Vagina (tissue), 2 donors: ENCODE measurements at regions not wholly inside any gene's neighbourhood (a gene's known extent, or its start where the extent isn't known, plus 50 kb on each side); places are given as distances from the start of the nearest gene placed in this dataset.

Experiments
- CTCF ChIP-seq, 3 experiments: fragments of 450-650 bp in 2 of 3; fragments of 200-600 bp in 1 of 3; sonication (generic) in 1 of 3; IDR thresholded peaks; one replicate each; pipeline ENCODE4 v1.5.1; 2017 to 2019; ENCODE audit warnings: antibody characterized with exemption in 3 of 3, mild to moderate bottlenecking in 2 of 3, moderate library complexity in 2 of 3
- POLR2A ChIP-seq, 2 donors: fragments of 450-650 bp; IDR thresholded peaks; one replicate each; pipeline ENCODE4 v1.6.1; 2017; ENCODE audit warnings: antibody characterized with exemption in 2 of 2, mild to moderate bottlenecking in 2 of 2, moderate library complexity in 2 of 2
- POLR2AphosphoS5 ChIP-seq, 2 donors: sonication (generic); formaldehyde crosslinking; IDR thresholded peaks; one replicate each; pipeline ENCODE4 v1.9.0; 2017; ENCODE audit warnings: antibody characterized with exemption in 2 of 2, mild to moderate bottlenecking in 2 of 2, low read depth in 1 of 2; ENCODE audit not compliant: insufficient read depth in 1 of 2

- TF ChIP-seq POLR2A (IDR thresholded peaks at IDR 0.05) (no peak), CTCF (IDR thresholded peaks at IDR 0.05) (no peak), POLR2AphosphoS5 (IDR thresholded peaks at IDR 0.05; ENCODE audit: insufficient read depth in 1 of 2, low read depth in 1 of 2) (no peak)
Measured at GRCh38 chr21:16535626-16536025, 805.8 kb downstream of the USP25 start.
